ENCODE measurements at regions not wholly inside any gene's neighbourhood (a gene's known extent, or its start where the extent isn't known, plus 50 kb on each side); places are given as distances from the start of the nearest gene placed in this dataset.

- no peak for TF ChIP-seq ZNF597 (CRISPR knock-in tag; IDR thresholded peaks at IDR 0.05)
- TF ChIP-seq ZNF451 (CRISPR knock-in tag; IDR thresholded peaks at IDR 0.05): peak; percentile 99
- no peak for TF ChIP-seq SP2 (CRISPR knock-in tag; IDR thresholded peaks at IDR 0.05)
- 0 out of 2 replicates have a peak, but pooled peaks have one; percentile 33 for TF ChIP-seq ZBTB44 (CRISPR knock-in tag; IDR thresholded peaks at IDR 0.05)
- TF ChIP-seq ZNF317 (CRISPR knock-in tag; IDR thresholded peaks at IDR 0.05): peak; percentile 95
- TF ChIP-seq ZNF20 (CRISPR knock-in tag; IDR thresholded peaks at IDR 0.05): no peak
- peak; percentile 56; the same call in 1 of the 2 replicates for TF ChIP-seq ZNF598 (CRISPR knock-in tag; IDR thresholded peaks at IDR 0.05; ENCODE audit: borderline replicate concordance)
- TF ChIP-seq ZNF329 (CRISPR knock-in tag; IDR thresholded peaks at IDR 0.05; ENCODE audit: low read depth): peak; percentile 95
- peak; percentile 97 for TF ChIP-seq CSRNP1 (CRISPR knock-in tag; IDR thresholded peaks at IDR 0.05)
- peak; percentile 74 for TF ChIP-seq ZNF607 (CRISPR knock-in tag; IDR thresholded peaks at IDR 0.05; ENCODE audit: borderline replicate concordance)
- TF ChIP-seq POLR2G (IDR thresholded peaks at IDR 0.05; ENCODE audit: low read depth, low read length): peak; percentile 85
- no peak; the same call in 1 of the 2 replicates for TF ChIP-seq EHMT2 (IDR thresholded peaks at IDR 0.05; ENCODE audit: borderline replicate concordance, low read depth, low read length)
- TF ChIP-seq NR2F2 (IDR thresholded peaks at IDR 0.05; ENCODE audit: borderline replicate concordance, low read depth): peak; percentile 100
- no peak for TF ChIP-seq ZNF382 (CRISPR knock-in tag; IDR thresholded peaks at IDR 0.05; ENCODE audit: borderline replicate concordance)
- TF ChIP-seq MBNL3 (CRISPR knock-in tag; conservative IDR thresholded peaks at IDR 0.05): no peak
- TF ChIP-seq PLRG1 (conservative IDR thresholded peaks at IDR 0.05): no peak
- peak; percentile 99 for TF ChIP-seq MIXL1 (CRISPR knock-in tag; IDR thresholded peaks at IDR 0.05)
- no peak; the same call in 1 of the 2 replicates for TF ChIP-seq NAIF1 (CRISPR knock-in tag; IDR thresholded peaks at IDR 0.05; ENCODE audit: borderline replicate concordance)
- peak; percentile 99 for TF ChIP-seq ZSCAN21 (CRISPR knock-in tag; IDR thresholded peaks at IDR 0.05; ENCODE audit: borderline replicate concordance)
- no peak for TF ChIP-seq RAD51 (IDR thresholded peaks at IDR 0.05; ENCODE audit: borderline replicate concordance)
- no peak for TF ChIP-seq PHF20 (CRISPR knock-in tag; IDR thresholded peaks at IDR 0.05)
- TF ChIP-seq ZNF589 (CRISPR knock-in tag; conservative IDR thresholded peaks at IDR 0.05): peak; percentile 96
- TF ChIP-seq ZSCAN12 (CRISPR knock-in tag; IDR thresholded peaks at IDR 0.05): no peak
- TF ChIP-seq HIC2 (CRISPR knock-in tag; IDR thresholded peaks at IDR 0.05; ENCODE audit: low read depth): peak; percentile 100
- TF ChIP-seq RBFOX2 (IDR thresholded peaks at IDR 0.05; ENCODE audit: low read depth, low read length): peak; percentile 15; the same call in 1 of the 2 replicates
- TF ChIP-seq ZNF790 (CRISPR knock-in tag; IDR thresholded peaks at IDR 0.05; ENCODE audit: borderline replicate concordance): no peak
These were observed 109.5 kb downstream of the SNX5 start (continued) for GRCh38 chr20:17859002-17859615.

Measured in HepG2 (cell line).